Mesenteric fat pad (tissue), 1 donor: ENCODE measurements at regions not wholly inside any gene's neighbourhood (a gene's known extent, or its start where the extent isn't known, plus 50 kb on each side); places are given as distances from the start of the nearest gene placed in this dataset.

Experiments used
- DNase-seq: peaks from one replicate; pipeline ENCODE4 v3.0.0-alpha.2; 2020; ENCODE audit warnings: low spot score
- donor health status: DM: yes; HTN: yes; CAD: no.

- no peak for DNase-seq
Observed at GRCh38 chr1:14294860-14295536, 303.5 kb upstream of the KAZN start.

GRCh38 chr1:14296795-14297194 is 301.7 kb upstream of the KAZN start:
- DNase-seq = no peak

DNA sequence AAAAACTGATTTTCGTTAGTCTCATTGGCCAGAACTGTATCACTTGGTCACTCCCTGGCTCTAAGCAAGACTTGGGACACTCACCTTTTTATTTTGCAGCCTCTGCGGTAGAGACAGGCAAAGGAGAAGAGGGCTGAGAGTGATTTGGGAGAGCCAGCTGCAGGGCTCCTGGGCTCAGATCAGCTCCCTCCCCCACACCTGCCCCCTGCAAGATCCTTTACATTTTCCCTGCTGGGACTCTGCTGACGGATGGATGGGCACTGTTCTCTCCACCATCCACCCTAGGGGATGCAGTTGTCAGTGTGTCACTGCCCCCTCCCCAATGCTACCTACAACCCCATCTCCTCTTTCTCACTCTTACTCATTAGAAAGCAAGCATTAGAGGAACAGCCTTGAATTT is 301.1 kb upstream of the KAZN start:
- no peak for DNase-seq

DNA sequence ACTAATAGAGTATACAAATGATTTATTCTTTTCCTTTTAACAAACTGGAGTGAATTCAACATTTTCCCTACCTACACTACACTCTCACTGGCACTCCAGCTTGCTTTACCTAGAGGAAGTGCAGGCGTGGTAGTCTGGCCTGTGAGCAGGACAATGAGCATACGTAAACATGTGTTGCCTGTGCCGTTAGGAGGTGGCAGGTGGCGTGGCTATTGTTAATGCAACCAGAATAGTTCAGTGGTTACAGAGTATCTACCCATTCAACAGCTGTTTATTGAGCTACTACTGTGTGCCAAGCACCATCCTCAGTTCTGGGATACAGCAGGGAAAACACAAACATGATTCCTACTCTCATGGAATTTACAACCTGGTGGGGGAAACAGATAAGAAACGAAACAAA is 299.7 kb upstream of the KAZN start:
- DNase-seq = no peak

GRCh38 chr1:14300991-14301703 is 297.3 kb upstream of the KAZN start:
- DNase-seq = no peak

DNA sequence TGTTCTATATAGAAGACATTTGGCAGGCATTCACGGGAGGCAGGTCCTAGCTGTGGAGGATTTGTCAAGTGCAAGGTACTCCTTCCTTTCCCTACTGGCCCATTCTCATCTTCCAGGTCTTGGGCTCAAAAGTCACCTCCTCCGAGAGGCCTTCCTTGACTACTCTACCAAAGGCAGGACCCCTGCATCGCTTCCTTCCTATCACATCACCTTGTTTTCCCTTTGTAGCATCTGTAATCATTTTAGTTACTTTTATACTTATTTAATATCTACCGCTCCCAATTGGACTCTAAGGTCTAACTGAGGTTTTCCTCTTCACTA is 296.8 kb upstream of the KAZN start:
- no peak for DNase-seq

DNA sequence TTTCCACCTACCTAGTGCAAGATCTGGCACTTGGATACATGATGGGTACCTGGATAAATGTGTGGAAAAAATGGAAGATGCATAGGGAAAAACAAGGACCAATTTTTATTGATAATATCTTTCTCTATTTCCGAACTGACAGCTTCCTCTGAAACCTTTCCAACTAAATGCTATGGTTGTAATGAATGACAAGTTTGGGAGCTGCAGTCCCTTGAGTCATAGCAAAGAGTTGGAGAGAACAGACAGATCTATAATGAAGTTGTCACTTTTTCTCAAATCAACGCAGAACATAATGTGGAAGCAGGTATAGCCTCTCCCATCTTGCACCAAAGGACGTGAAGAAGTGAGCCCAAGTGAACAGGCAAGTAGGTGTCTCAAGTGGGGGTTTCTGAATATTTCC is 296.5 kb upstream of the KAZN start:
- DNase-seq = no peak

DNA sequence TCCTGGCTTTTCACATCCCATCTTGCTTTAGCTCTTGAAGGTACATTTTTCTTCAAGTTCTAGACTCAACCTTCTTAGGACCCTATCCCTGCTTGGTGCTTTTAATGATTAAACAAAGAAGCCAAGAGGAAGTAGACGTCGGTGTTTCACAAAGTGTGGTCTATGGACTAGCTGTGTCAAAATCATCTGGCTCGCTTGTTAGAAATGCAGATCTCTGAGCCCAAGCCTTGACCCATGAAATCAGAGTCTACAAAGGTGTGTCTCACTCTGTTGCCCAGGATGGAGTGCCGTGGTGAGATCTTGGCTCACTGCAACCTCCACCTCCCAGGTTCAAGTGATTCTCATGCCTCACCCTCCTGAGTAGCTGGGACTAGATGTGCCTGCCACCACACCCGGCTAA is 295.5 kb upstream of the KAZN start:
- no peak for DNase-seq

- no peak for DNase-seq
Observed at GRCh38 chr1:14304381-14304865, 294.1 kb upstream of the KAZN start.

GRCh38 chr1:14308460-14308859 is 290.0 kb upstream of the KAZN start:
- no peak for DNase-seq

DNA sequence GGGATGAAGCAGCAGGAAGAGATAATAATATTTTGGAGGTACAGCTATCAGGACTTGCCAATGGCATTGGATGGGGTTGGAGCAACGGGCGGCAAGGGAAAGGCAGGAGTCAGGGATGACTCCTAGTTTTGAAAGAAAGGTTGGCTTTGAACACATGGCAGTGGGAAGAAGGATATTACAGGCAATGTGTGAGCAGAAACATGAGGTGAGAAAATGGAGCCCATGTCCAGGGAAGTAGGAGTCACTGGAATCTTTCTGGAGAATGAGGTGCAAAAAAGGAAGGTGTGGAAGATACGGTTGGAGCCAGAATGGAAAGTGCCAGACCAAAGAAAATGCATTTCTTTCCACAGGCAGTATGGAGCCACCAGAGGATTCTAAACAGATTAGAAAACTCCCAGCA is 288.5 kb upstream of the KAZN start:
- DNase-seq = no peak

GRCh38 chr1:14310476-14310875 is 288.0 kb upstream of the KAZN start:
- no peak for DNase-seq

GRCh38 chr1:14313731-14314431 is 284.6 kb upstream of the KAZN start:
- no peak for DNase-seq

GRCh38 chr1:14318830-14319229 is 279.7 kb upstream of the KAZN start:
- no peak for DNase-seq

- no peak for DNase-seq
Observed at GRCh38 chr1:14320518-14320917, 278.0 kb upstream of the KAZN start.

GRCh38 chr1:14320986-14321385 is 277.5 kb upstream of the KAZN start:
- DNase-seq = no peak

GRCh38 chr1:14321422-14321821 is 277.1 kb upstream of the KAZN start:
- no peak for DNase-seq

DNA sequence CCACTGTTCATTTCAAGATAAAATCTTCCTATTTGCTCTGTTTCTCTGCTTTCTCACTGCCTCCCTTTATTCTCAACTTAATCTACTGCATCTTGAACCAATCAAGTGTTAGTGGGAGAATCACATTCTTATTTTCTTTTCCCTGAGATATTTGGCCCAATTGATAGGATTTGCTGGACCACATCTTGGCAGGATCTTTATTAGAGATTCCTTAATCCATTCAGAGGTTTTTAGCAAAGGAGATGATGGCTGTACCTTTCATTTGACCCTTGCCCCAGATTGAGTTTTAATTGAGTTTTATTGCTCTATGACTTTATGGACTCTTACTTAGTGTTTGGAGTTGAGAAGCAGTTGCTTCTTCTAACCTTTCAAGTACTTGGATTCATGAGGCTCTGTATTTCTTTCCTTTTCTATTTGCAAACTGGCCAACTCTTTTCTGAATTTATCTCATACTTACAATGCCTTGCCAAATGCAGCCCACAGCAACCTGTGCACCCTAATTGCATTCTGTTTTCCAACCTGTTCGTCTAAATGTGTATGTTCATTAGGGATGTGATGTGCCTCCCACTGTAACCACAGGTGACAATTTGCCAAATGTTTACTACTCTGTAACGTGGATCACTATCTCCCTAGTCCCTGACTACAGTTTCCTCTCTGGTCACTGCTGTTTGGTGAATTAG is 274.8 kb upstream of the KAZN start:
- DNase-seq = no peak

DNA sequence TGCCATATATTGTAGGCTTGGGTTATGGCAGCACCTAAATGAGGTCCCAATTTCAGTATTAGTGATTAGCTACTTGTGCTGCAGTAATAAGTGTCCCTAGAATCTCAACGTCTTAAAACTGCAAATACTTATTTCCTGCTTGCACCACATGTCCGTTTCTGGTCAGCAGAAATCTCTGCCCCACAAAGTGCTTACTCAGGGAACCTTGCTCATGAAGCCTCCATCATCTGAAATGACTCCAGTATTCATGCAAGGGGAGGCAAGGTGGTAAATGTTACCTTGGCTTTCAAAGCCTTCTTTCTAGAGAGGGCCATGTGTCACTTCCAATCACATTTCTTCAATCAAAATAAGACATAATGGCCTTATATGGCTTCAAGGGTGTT is 274.2 kb upstream of the KAZN start:
- no peak for DNase-seq

- DNase-seq = no peak
Observed at GRCh38 chr1:14326857-14327256, 271.6 kb upstream of the KAZN start.

GRCh38 chr1:14328685-14329084 is 269.8 kb upstream of the KAZN start:
- DNase-seq = no peak

GRCh38 chr1:14332158-14332557 is 266.3 kb upstream of the KAZN start:
- DNase-seq = no peak
